SU-DHL-6 (cell line): ENCODE measurements at regions not wholly inside any gene's neighbourhood (a gene's known extent, or its start where the extent isn't known, plus 50 kb on each side); places are given as distances from the start of the nearest gene placed in this dataset.

Source experiments
- EZH2phosphoT487 ChIP-seq: fragments of 200-600 bp; sonication (generic), shearing (Covaris generic); conservative IDR thresholded peaks from 2 replicates; pipeline ENCODE4 v1.6.1; 2018; ENCODE audit warnings: mild to moderate bottlenecking, antibody characterized with exemption, low read length, moderate library complexity, mixed read lengths
- TF ChIP-seq, protein P1 (sequence below): fragments of 200-600 bp; sonication (generic); IDR thresholded peaks from one replicate; pipeline ENCODE4 v1.5.1; 2017; ENCODE audit warnings: antibody characterized with exemption, mild to moderate bottlenecking, low read length, moderate library complexity; ENCODE audit not compliant: insufficient read depth, poor library complexity, severe bottlenecking

DNA sequence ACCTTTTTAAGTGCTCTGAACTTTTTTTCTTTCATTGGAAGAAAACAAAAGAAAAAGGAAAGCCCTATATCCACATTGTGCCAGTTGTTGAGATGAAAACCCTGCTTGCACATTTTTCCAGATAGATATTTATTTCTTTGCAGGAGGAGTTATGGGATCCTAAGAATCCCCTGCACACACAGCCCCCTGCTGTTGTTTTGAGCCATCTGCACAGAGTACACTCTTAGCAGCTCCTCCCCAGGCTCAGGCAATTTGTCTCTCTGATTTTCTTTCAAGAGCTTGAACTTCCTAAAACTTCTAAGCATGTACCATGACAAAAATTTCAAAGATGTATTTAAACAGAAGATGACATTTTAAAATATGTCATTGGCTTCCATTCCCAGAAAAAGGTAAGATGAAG lies 436.9 kb downstream of the METTL4 start:
- TF ChIP-seq, protein P1, sequence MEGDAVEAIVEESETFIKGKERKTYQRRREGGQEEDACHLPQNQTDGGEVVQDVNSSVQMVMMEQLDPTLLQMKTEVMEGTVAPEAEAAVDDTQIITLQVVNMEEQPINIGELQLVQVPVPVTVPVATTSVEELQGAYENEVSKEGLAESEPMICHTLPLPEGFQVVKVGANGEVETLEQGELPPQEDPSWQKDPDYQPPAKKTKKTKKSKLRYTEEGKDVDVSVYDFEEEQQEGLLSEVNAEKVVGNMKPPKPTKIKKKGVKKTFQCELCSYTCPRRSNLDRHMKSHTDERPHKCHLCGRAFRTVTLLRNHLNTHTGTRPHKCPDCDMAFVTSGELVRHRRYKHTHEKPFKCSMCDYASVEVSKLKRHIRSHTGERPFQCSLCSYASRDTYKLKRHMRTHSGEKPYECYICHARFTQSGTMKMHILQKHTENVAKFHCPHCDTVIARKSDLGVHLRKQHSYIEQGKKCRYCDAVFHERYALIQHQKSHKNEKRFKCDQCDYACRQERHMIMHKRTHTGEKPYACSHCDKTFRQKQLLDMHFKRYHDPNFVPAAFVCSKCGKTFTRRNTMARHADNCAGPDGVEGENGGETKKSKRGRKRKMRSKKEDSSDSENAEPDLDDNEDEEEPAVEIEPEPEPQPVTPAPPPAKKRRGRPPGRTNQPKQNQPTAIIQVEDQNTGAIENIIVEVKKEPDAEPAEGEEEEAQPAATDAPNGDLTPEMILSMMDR: no peak
- TF ChIP-seq EZH2phosphoT487: no peak
